Smooth muscle cell (in vitro differentiated cells): ENCODE measurements at regions not wholly inside any gene's neighbourhood (a gene's known extent, or its start where the extent isn't known, plus 50 kb on each side); places are given as distances from the start of the nearest gene placed in this dataset.
"Not testable (repeated sequence)": the region's sequence is repeated elsewhere in the genome, so short reads cannot be mapped to it uniquely, and the experiment has no call there.

Source experiments
- DNase-seq: peaks from one replicate; lab custom pipeline; 2025; ENCODE audit not compliant: unreplicated experiment; lab: John Stamatoyannopoulos, UW
- H2AFZ ChIP-seq: fragments of 200-600 bp; sonication (generic); 2 replicates; pipeline ENCODE4 v1.6.0; 2016; ENCODE audit warnings: antibody characterized with exemption, low read depth, mild to moderate bottlenecking
- H3F3A ChIP-seq: fragments of 200-600 bp; sonication (generic); 2 replicates; pipeline ENCODE4 v1.6.0; 2017; ENCODE audit warnings: antibody characterized with exemption, low read depth
- H3K27ac ChIP-seq: fragments of 200-600 bp; sonication (generic); 2 replicates; pipeline ENCODE4 v1.5.1; 2016; ENCODE audit warnings: low read depth, mild to moderate bottlenecking
- H3K27me3 ChIP-seq: fragments of 200-600 bp; sonication (generic); 2 replicates; pipeline ENCODE4 v1.6.1; 2016; ENCODE audit warnings: low read depth, mild to moderate bottlenecking
- H3K36me3 ChIP-seq: fragments of 200-600 bp; sonication (generic); 2 replicates; pipeline ENCODE4 v1.5.1; 2016; ENCODE audit warnings: low read depth
- H3K4me1 ChIP-seq: fragments of 200-600 bp; sonication (generic); 2 replicates; pipeline ENCODE4 v1.5.1; 2016; ENCODE audit warnings: low read depth
- H3K4me2 ChIP-seq: fragments of 200-600 bp; sonication (generic); 2 replicates; pipeline ENCODE4 v1.6.0; 2016; ENCODE audit warnings: mild to moderate bottlenecking
- H3K4me3 ChIP-seq: fragments of 200-600 bp; sonication (generic); 2 replicates; pipeline ENCODE4 v1.5.1; 2016; ENCODE audit warnings: mild to moderate bottlenecking
- H3K79me2 ChIP-seq: fragments of 200-600 bp; sonication (generic); 2 replicates; pipeline ENCODE4 v1.6.0; 2016; ENCODE audit warnings: low read depth, mild to moderate bottlenecking
- H3K9ac ChIP-seq: fragments of 200-600 bp; sonication (generic); 2 replicates; pipeline ENCODE4 v1.6.0; 2016; ENCODE audit warnings: low read depth
- H3K9me3 ChIP-seq: fragments of 200-600 bp; sonication (generic); replicated peaks from 2 replicates; pipeline ENCODE4 v1.5.1; 2016; ENCODE audit warnings: low read depth
- H4K20me1 ChIP-seq: fragments of 200-600 bp; sonication (generic); 2 replicates; pipeline ENCODE4 v1.6.0; 2016; ENCODE audit warnings: low read depth
- CTCF ChIP-seq: fragments of 200-600 bp; sonication (generic); IDR thresholded peaks from 2 replicates; pipeline ENCODE4 v1.5.1; 2017; ENCODE audit warnings: borderline replicate concordance, mild to moderate bottlenecking, antibody characterized with exemption; ENCODE audit not compliant: insufficient read depth, poor library complexity, severe bottlenecking
- WGBS: methylation state at CpG from one replicate; pipeline ENCODE4 v1.1.7; 2016; ENCODE audit warnings: low lambda C conversion rate; 5-methylcytosine and 5-hydroxymethylcytosine counted together

- H3K79me2 ChIP-seq = no peaks in the 10 kb centered on the region
- H2AFZ ChIP-seq = no peak overlapping the region
- H3K27me3 ChIP-seq = peaks cover 3% of the 10 kb centered on the region
- no peak for TF ChIP-seq CTCF
- no peak overlapping the region for H3K4me2 ChIP-seq
- H3K4me1 ChIP-seq = no peaks in the 10 kb centered on the region
- H4K20me1 ChIP-seq = no peaks in the 10 kb centered on the region
- no peaks in the 10 kb centered on the region for H3F3A ChIP-seq
- H3K9me3 ChIP-seq = no peaks in the 10 kb centered on the region
- no peak for DNase-seq
- no peaks in the 10 kb centered on the region for H3K36me3 ChIP-seq
- WGBS = 91% methylated on average over 15 of the region's 16 CpGs
- H3K9ac ChIP-seq = no peak overlapping the region
- no peak overlapping the region for H3K27ac ChIP-seq
- no peak overlapping the region for H3K4me3 ChIP-seq
Observed at GRCh38 chr6:167402195-167402686, 77.4 kb downstream of the TTLL2 start.

GRCh38 chr6:167403427-167403826, 78.5 kb downstream of the TTLL2 start:
- TF ChIP-seq CTCF = no peak
- no peak overlapping the region for H3K4me3 ChIP-seq
- no peak for DNase-seq
- H3K27me3 ChIP-seq = peaks cover 3% of the 10 kb centered on the region
- H3F3A ChIP-seq = no peaks in the 10 kb centered on the region
- H3K9me3 ChIP-seq = no peaks in the 10 kb centered on the region
- no peaks in the 10 kb centered on the region for H3K36me3 ChIP-seq
- no peaks in the 10 kb centered on the region for H3K79me2 ChIP-seq
- no peak overlapping the region for H3K27ac ChIP-seq
- H3K4me2 ChIP-seq = no peak overlapping the region
- no peak overlapping the region for H3K9ac ChIP-seq
- H3K4me1 ChIP-seq = no peaks in the 10 kb centered on the region
- H2AFZ ChIP-seq = no peak overlapping the region
- H4K20me1 ChIP-seq = no peaks in the 10 kb centered on the region
- 79% methylated on average over 4 of the region's 4 CpGs for WGBS

GRCh38 chr6:167404385-167405049, 79.6 kb downstream of the TTLL2 start:
- H3K27ac ChIP-seq = no peak overlapping the region
- no peaks in the 10 kb centered on the region for H4K20me1 ChIP-seq
- no peaks in the 10 kb centered on the region for H3K36me3 ChIP-seq
- H3K9me3 ChIP-seq = no peaks in the 10 kb centered on the region
- no peak overlapping the region for H3K4me2 ChIP-seq
- H3K79me2 ChIP-seq = no peaks in the 10 kb centered on the region
- no peak for TF ChIP-seq CTCF
- H3K9ac ChIP-seq = no peak overlapping the region
- no peak for DNase-seq
- 90% methylated on average over 17 of the region's 17 CpGs for WGBS
- no peak overlapping the region for H3K4me3 ChIP-seq
- no peaks in the 10 kb centered on the region for H3F3A ChIP-seq
- H3K27me3 ChIP-seq = peaks cover 3% of the 10 kb centered on the region
- H2AFZ ChIP-seq = no peak overlapping the region
- no peaks in the 10 kb centered on the region for H3K4me1 ChIP-seq

GRCh38 chr6:167405778-167406532, 81.1 kb downstream of the TTLL2 start:
- Histone ChIP-seq H3K27ac (no peak overlapping the region), H3K9me3 (no peaks in the 10 kb centered on the region), H3K36me3 (no peaks in the 10 kb centered on the region), H2AFZ (no peak overlapping the region), H4K20me1 (no peaks in the 10 kb centered on the region), H3K4me3 (no peak overlapping the region), H3K27me3 (peaks cover 3% of the 10 kb centered on the region), H3K9ac (no peak overlapping the region), H3K79me2 (no peaks in the 10 kb centered on the region), H3F3A (no peaks in the 10 kb centered on the region), H3K4me2 (no peak overlapping the region), H3K4me1 (no peaks in the 10 kb centered on the region)
- TF ChIP-seq CTCF = no peak
- 84% methylated on average over 13 of the region's 14 CpGs for WGBS
- no peak for DNase-seq

GRCh38 chr6:167406533-167407238, 81.8 kb downstream of the TTLL2 start:
- not testable (repeated sequence) for H3K4me1 ChIP-seq, H3K4me2 ChIP-seq, DNase-seq, H3K9ac ChIP-seq, H3K79me2 ChIP-seq, H4K20me1 ChIP-seq, H3F3A ChIP-seq, H3K27ac ChIP-seq, H3K27me3 ChIP-seq, H3K36me3 ChIP-seq, H2AFZ ChIP-seq, H3K9me3 ChIP-seq, H3K4me3 ChIP-seq
- WGBS = 87% methylated on average over 16 of the region's 16 CpGs
